ENCODE measurements at regions not wholly inside any gene's neighbourhood (a gene's known extent, or its start where the extent isn't known, plus 50 kb on each side); places are given as distances from the start of the nearest gene placed in this dataset.

DNA sequence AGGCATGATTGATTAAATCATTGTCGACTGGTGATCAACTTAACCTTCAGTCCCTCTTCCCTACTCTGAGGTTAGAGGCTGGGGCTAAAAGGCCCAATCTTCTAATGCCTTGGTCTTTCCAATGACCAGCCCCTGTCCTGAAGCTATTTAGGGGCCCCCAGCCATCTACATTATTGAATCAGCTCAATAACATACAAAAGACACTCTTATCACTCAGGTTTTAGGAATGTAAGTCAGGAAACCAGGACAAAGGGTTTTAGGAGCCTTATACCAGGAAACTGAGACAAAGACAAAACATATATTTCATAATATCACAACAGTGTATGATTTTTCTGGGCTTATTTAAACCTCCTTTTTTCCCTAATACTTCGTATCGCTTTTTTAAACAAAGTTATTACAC, 198.6 kb downstream of the RNF152 start:
- TF ChIP-seq, protein P1, sequence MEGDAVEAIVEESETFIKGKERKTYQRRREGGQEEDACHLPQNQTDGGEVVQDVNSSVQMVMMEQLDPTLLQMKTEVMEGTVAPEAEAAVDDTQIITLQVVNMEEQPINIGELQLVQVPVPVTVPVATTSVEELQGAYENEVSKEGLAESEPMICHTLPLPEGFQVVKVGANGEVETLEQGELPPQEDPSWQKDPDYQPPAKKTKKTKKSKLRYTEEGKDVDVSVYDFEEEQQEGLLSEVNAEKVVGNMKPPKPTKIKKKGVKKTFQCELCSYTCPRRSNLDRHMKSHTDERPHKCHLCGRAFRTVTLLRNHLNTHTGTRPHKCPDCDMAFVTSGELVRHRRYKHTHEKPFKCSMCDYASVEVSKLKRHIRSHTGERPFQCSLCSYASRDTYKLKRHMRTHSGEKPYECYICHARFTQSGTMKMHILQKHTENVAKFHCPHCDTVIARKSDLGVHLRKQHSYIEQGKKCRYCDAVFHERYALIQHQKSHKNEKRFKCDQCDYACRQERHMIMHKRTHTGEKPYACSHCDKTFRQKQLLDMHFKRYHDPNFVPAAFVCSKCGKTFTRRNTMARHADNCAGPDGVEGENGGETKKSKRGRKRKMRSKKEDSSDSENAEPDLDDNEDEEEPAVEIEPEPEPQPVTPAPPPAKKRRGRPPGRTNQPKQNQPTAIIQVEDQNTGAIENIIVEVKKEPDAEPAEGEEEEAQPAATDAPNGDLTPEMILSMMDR (IDR thresholded peaks at IDR 0.05): no peak
- TF ChIP-seq POLR2A (IDR thresholded peaks at IDR 0.05): no peak
